PFSK-1 (cell line): ENCODE measurements at regions not wholly inside any gene's neighbourhood (a gene's known extent, or its start where the extent isn't known, plus 50 kb on each side); places are given as distances from the start of the nearest gene placed in this dataset.

Source experiments
- FOXP2 ChIP-seq: optimal IDR thresholded peaks from 2 replicates; pipeline ENCODE3; 2011; ENCODE audit warnings: borderline replicate concordance, control low read depth, inconsistent platforms; ENCODE audit not compliant: insufficient read depth; ENCODE audit errors: extremely low read length, extremely low read depth
- POLR2AphosphoS5 ChIP-seq: IDR thresholded peaks from 2 replicates; pipeline ENCODE4 v1.6.1; 2012; ENCODE audit warnings: low read depth, mild to moderate bottlenecking, control low read depth, low read length, moderate library complexity
- SIN3A ChIP-seq: IDR thresholded peaks from 2 replicates; pipeline ENCODE4 v1.6.1; 2012; ENCODE audit warnings: mild to moderate bottlenecking, low read length, moderate library complexity, borderline replicate concordance; ENCODE audit not compliant: insufficient read depth
- TAF1 ChIP-seq: IDR thresholded peaks from 2 replicates; pipeline ENCODE4 v1.6.1; 2012; ENCODE audit warnings: low read length, control low read depth, borderline replicate concordance; ENCODE audit not compliant: insufficient read depth
- TF ChIP-seq, protein P1 (sequence below), 2 experiments: IDR thresholded peaks; 2 replicates each; pipeline versions ENCODE4 v1.6.1 to v1.8.0; 2011 to 2012; ENCODE audit warnings: low read depth in 2 of 2, low read length in 2 of 2, control low read depth in 1 of 2, inconsistent platforms in 1 of 2, mild to moderate bottlenecking in 1 of 2, moderate library complexity in 1 of 2; ENCODE audit not compliant: insufficient read depth in 1 of 2

DNA sequence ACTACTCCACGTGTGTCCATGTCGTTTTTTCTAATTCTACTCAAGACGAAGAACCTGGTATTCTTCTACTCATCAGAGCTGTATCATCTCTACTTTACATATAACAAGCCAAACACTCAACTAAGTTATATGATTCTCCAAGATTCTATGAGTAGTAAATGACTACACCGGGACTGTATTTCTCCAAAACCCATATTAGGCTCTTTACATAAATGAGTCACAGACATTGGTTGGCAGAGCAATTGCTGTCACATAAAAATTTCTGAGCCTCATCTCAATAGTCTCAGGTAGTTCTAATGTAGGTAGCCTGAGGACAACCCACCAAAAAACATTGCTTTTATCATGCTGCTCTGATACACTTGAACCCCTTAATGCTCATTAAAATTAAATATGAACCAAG lies 1092.3 kb upstream of the NXPH2 start:
- TF ChIP-seq, protein P1, sequence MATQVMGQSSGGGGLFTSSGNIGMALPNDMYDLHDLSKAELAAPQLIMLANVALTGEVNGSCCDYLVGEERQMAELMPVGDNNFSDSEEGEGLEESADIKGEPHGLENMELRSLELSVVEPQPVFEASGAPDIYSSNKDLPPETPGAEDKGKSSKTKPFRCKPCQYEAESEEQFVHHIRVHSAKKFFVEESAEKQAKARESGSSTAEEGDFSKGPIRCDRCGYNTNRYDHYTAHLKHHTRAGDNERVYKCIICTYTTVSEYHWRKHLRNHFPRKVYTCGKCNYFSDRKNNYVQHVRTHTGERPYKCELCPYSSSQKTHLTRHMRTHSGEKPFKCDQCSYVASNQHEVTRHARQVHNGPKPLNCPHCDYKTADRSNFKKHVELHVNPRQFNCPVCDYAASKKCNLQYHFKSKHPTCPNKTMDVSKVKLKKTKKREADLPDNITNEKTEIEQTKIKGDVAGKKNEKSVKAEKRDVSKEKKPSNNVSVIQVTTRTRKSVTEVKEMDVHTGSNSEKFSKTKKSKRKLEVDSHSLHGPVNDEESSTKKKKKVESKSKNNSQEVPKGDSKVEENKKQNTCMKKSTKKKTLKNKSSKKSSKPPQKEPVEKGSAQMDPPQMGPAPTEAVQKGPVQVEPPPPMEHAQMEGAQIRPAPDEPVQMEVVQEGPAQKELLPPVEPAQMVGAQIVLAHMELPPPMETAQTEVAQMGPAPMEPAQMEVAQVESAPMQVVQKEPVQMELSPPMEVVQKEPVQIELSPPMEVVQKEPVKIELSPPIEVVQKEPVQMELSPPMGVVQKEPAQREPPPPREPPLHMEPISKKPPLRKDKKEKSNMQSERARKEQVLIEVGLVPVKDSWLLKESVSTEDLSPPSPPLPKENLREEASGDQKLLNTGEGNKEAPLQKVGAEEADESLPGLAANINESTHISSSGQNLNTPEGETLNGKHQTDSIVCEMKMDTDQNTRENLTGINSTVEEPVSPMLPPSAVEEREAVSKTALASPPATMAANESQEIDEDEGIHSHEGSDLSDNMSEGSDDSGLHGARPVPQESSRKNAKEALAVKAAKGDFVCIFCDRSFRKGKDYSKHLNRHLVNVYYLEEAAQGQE (IDR thresholded peaks at IDR 0.05; ENCODE audit: insufficient read depth in 1 of 2, low read depth in 2 of 2, low read length in 2 of 2), result no peak
- TF ChIP-seq FOXP2 (no peak), SIN3A (no peak), TAF1 (no peak), POLR2AphosphoS5 (no peak)

DNA sequence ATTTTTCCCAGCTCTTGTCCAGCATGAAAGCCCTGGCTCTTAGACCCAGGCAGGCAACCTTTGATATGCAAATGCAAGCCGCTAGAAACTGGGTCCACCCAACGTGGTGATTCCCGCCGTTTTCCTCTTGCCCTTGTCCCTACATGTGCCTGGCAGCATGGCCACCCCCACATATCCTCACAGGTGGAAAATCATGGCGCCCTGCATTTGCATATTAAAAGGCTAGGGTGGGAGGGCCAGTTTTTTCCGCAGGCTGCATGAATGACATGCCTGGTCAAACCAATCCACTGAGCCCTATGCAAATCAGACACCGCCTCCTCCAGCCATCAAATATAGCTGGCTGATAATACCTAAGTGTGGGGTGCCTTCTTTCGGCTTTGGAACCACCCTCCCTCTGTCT lies 1091.8 kb upstream of the NXPH2 start:
- TF ChIP-seq POLR2AphosphoS5, result no peak

GRCh38 chr2:139867601-139868226 lies 1087.5 kb upstream of the NXPH2 start:
- TF ChIP-seq, protein P1 (IDR thresholded peaks at IDR 0.05; ENCODE audit: insufficient read depth in 1 of 2, low read depth in 2 of 2, low read length in 2 of 2), result no peak
- TF ChIP-seq POLR2AphosphoS5, result no peak
- TF ChIP-seq FOXP2, result no peak
- TF ChIP-seq TAF1, result no peak
- no peak for TF ChIP-seq SIN3A

- TF ChIP-seq POLR2AphosphoS5 (no peak), FOXP2 (no peak)
- TF ChIP-seq, protein P1 (IDR thresholded peaks at IDR 0.05; ENCODE audit: insufficient read depth in 1 of 2, low read depth in 2 of 2, low read length in 2 of 2), result no peak
Observed at GRCh38 chr2:139864821-139865302, 1084.7 kb upstream of the NXPH2 start.

DNA sequence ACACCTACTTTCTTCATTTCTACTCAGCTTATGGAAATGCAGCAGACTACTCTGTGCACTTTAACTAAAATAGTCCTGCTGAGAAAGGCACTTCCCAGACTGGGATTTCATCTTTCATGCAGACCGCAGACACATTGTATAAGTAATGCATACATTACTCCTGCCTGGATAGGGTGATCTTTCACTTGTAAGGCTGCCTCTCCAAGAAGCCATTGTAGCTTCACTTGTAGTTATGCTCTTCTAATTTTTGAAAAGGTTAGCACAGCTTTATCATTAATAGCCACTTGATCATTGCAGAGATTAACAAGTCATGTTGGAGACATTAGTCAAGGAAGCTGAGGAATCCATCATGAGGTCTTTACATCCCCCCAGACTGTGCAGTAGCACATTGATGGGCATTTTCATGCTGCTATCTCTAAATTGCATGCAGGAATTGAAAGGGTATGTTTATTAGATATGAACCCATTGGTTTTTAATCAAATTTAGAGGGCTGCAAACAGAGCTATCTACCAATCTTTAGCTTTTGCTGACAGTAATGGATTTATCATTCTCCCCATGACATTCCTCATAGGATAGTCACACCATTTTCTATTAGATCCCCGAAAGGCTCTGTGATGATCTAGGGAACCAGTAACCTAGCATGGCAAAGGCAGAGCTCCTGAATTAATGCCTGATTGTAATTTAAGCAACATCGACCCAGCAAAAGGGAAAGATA lies 1074.7 kb upstream of the NXPH2 start:
- no peak for TF ChIP-seq SIN3A
- TF ChIP-seq TAF1, result no peak
- no peak for TF ChIP-seq POLR2AphosphoS5
- TF ChIP-seq, protein P1 (IDR thresholded peaks at IDR 0.05; ENCODE audit: insufficient read depth in 1 of 2, low read depth in 2 of 2, low read length in 2 of 2), result no peak
- TF ChIP-seq FOXP2, result no peak
